ENCODE measurements at regions not wholly inside any gene's neighbourhood (a gene's known extent, or its start where the extent isn't known, plus 50 kb on each side); places are given as distances from the start of the nearest gene placed in this dataset.

DNA sequence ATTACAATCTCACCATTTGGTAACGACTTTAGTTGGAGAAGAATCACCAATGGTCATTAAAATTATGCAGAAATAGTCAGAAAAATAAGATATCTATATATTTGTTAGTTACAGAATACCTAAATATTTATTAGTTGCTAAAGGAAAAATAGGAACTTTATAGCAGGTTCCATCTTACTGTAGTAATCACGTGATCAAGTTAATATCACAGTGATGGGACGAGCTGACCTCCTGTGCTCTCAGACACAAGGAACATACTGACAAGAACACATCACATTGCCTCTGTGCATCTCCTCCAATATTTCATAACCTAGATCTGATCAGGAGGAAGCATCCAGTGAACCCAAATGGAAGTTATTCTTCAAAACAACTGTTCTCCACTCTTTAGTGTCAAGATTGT is 215.3 kb downstream of the GALR1 start:
- Histone ChIP-seq H3K4me2 (ENCODE audit: low read length) (no peak overlapping the region), H3K9me2 (replicated peaks; ENCODE audit: control insufficient read depth, low read length) (no peaks in the 10 kb centered on the region), H3K27ac (ENCODE audit: low read depth, low read length) (no peak overlapping the region), H3K27me3 (ENCODE audit: control insufficient read depth, low read length) (peaks cover 6% of the 10 kb centered on the region), H3K4me3 (ENCODE audit: low read length) (no peak overlapping the region), H3K36me3 (ENCODE audit: control insufficient read depth, low read length) (no peaks in the 10 kb centered on the region), H4K20me1 (ENCODE audit: control insufficient read depth, insufficient read depth, low read depth, low read length) (no peaks in the 10 kb centered on the region), H3K4me1 (ENCODE audit: control insufficient read depth, low read length) (no peaks in the 10 kb centered on the region), H3F3A (ENCODE audit: control insufficient read depth, insufficient read depth) (no peaks in the 10 kb centered on the region), H3K9me3 (ENCODE audit: control insufficient read depth, insufficient read depth, low read length) (no peaks in the 10 kb centered on the region), H3K79me2 (ENCODE audit: control insufficient read depth, low read length) (no peaks in the 10 kb centered on the region)
- TF ChIP-seq EZH2phosphoT487 (IDR thresholded peaks at IDR 0.05; ENCODE audit: borderline replicate concordance, low read length) = no peak
- TF ChIP-seq, protein P1, sequence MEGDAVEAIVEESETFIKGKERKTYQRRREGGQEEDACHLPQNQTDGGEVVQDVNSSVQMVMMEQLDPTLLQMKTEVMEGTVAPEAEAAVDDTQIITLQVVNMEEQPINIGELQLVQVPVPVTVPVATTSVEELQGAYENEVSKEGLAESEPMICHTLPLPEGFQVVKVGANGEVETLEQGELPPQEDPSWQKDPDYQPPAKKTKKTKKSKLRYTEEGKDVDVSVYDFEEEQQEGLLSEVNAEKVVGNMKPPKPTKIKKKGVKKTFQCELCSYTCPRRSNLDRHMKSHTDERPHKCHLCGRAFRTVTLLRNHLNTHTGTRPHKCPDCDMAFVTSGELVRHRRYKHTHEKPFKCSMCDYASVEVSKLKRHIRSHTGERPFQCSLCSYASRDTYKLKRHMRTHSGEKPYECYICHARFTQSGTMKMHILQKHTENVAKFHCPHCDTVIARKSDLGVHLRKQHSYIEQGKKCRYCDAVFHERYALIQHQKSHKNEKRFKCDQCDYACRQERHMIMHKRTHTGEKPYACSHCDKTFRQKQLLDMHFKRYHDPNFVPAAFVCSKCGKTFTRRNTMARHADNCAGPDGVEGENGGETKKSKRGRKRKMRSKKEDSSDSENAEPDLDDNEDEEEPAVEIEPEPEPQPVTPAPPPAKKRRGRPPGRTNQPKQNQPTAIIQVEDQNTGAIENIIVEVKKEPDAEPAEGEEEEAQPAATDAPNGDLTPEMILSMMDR (IDR thresholded peaks at IDR 0.05; ENCODE audit: low read depth, low read length, poor library complexity, severe bottlenecking) = no peak

DNA sequence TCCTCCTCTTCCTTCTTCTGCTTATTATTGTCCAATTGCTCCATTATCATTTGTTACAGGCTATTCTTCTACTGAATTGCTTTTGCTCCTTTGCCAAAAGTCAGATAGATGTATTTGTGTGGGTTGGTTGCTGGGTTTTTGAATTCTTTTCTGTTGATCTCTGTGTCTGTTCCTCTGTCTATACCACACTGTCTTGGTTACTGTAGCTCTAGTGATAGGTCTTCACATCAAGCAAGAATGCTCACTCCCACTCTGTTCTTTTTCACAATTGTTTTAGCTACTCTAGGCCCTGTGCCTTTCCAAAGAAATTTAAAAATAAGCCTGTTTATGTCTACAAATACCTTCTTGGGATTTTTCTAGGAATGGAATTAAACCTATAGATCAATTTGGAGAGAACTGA is 217.2 kb downstream of the GALR1 start:
- TF ChIP-seq, protein P1 (IDR thresholded peaks at IDR 0.05; ENCODE audit: low read depth, low read length, poor library complexity, severe bottlenecking) = no peak
- no peak for TF ChIP-seq EZH2phosphoT487 (IDR thresholded peaks at IDR 0.05; ENCODE audit: borderline replicate concordance, low read length)
- Histone ChIP-seq H3K27ac (ENCODE audit: low read depth, low read length) (no peak overlapping the region), H3K9me3 (ENCODE audit: control insufficient read depth, insufficient read depth, low read length) (no peaks in the 10 kb centered on the region), H3K79me2 (ENCODE audit: control insufficient read depth, low read length) (no peaks in the 10 kb centered on the region), H3K4me2 (ENCODE audit: low read length) (no peak overlapping the region), H3K4me1 (ENCODE audit: control insufficient read depth, low read length) (no peaks in the 10 kb centered on the region), H4K20me1 (ENCODE audit: control insufficient read depth, insufficient read depth, low read depth, low read length) (no peaks in the 10 kb centered on the region), H3K9me2 (replicated peaks; ENCODE audit: control insufficient read depth, low read length) (no peaks in the 10 kb centered on the region), H3K27me3 (ENCODE audit: control insufficient read depth, low read length) (peaks cover 6% of the 10 kb centered on the region), H3F3A (ENCODE audit: control insufficient read depth, insufficient read depth) (no peaks in the 10 kb centered on the region), H3K36me3 (ENCODE audit: control insufficient read depth, low read length) (no peaks in the 10 kb centered on the region), H3K4me3 (ENCODE audit: low read length) (no peak overlapping the region)

DNA sequence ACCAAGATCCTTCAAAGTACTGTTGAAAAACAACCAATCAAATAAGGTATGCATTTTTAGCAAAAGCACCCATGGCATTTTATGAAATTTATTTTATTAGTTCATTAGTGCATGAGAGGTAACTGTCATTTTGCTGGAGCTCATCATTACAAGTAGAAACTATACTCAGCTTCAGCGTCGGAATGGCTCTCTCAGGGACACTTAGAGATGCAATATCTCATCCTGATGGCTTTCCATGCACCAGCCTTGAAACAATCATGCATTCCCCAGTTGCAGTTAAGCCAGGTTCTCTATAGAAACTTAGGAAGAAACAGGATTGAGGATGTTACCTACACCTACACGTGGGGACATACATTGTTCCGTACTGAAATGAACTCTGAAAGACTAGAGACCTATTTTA is 219.5 kb downstream of the GALR1 start:
- TF ChIP-seq, protein P1 (IDR thresholded peaks at IDR 0.05; ENCODE audit: low read depth, low read length, poor library complexity, severe bottlenecking) = no peak
- no peak for TF ChIP-seq EZH2phosphoT487 (IDR thresholded peaks at IDR 0.05; ENCODE audit: borderline replicate concordance, low read length)
- Histone ChIP-seq H3K9me2 (replicated peaks; ENCODE audit: control insufficient read depth, low read length) (no peaks in the 10 kb centered on the region), H4K20me1 (ENCODE audit: control insufficient read depth, insufficient read depth, low read depth, low read length) (no peaks in the 10 kb centered on the region), H3K4me2 (ENCODE audit: low read length) (no peak overlapping the region), H3K4me1 (ENCODE audit: control insufficient read depth, low read length) (no peaks in the 10 kb centered on the region), H3K79me2 (ENCODE audit: control insufficient read depth, low read length) (no peaks in the 10 kb centered on the region), H3K27ac (ENCODE audit: low read depth, low read length) (no peak overlapping the region), H3K9me3 (ENCODE audit: control insufficient read depth, insufficient read depth, low read length) (no peaks in the 10 kb centered on the region), H3K36me3 (ENCODE audit: control insufficient read depth, low read length) (no peaks in the 10 kb centered on the region), H3K4me3 (ENCODE audit: low read length) (no peak overlapping the region), H3F3A (ENCODE audit: control insufficient read depth, insufficient read depth) (no peaks in the 10 kb centered on the region), H3K27me3 (ENCODE audit: control insufficient read depth, low read length) (no peaks in the 10 kb centered on the region)
